HG02852 (cell line): ENCODE measurements at regions not wholly inside any gene's neighbourhood (a gene's known extent, or its start where the extent isn't known, plus 50 kb on each side); places are given as distances from the start of the nearest gene placed in this dataset.
A peak's percentile ranks its signal among the peaks of the same experiment; 100 is the strongest.

Experiments used
- ATAC-seq: cut with Tn5 transposase; IDR thresholded peaks from one replicate; pipeline ENCODE4 v1.9.1; 2021; ENCODE audit warnings: mild to moderate bottlenecking, moderate library complexity; ENCODE audit not compliant: unreplicated experiment

DNA sequence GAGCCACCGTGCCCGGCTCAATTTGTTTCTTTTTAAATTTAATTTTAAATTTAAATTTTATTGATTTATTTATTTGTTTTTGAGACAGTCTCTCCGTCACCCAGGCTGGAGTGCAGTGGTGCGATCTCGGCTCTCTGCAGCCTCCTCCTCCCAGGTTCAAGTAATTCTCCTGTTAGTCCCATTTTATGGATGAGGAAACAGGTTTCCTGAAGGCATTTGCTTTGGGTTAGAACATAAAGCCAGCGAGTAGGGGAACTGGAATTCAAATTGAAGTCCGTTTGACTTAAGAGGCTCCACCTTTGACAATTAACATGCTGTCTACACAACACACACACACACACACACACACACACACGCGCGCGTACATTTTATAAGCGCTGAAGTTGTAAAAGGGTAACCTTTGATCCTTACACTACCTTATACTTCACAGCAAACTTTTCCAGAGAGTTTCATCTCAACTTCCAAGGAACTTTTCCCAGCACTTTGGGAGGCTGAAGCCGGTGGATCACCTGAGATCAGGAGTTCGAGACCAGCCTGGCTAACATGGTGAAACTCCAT lies 232.0 kb downstream of the BCAS1 start:
- no peak for ATAC-seq

GRCh38 chr20:53837126-53837826 lies 233.1 kb downstream of the BCAS1 start:
- ATAC-seq = no peak

- ATAC-seq = no peak
Observed at GRCh38 chr20:53834749-53835148, 235.6 kb downstream of the BCAS1 start.

DNA sequence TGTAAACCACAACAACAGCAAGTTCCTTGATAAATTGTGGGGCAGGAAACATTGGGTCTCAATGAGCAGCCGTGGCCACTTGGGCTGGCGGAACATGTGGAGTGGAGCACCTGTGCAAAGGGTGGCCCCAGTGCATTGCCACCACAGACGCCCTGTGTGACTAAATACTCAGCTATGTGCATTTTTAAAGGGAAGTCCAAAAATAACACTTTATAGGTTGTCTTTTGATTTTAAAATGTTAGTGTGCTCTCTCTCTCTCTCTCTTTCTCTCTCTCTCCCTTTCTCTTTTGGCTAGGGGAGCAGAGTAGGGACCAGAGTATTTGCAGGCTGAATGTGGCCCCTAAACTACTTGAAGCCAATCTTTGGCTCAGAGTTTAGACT lies 236.3 kb downstream of the BCAS1 start:
- ATAC-seq = no peak

GRCh38 chr20:53833333-53834061 lies 236.9 kb downstream of the BCAS1 start:
- ATAC-seq = no peak

- ATAC-seq = no peak
Observed at GRCh38 chr20:53832499-53832898, 237.9 kb downstream of the BCAS1 start.

- no peak for ATAC-seq
Observed at GRCh38 chr20:53831812-53832211, 238.2 kb upstream of the ZNF217 start.

DNA sequence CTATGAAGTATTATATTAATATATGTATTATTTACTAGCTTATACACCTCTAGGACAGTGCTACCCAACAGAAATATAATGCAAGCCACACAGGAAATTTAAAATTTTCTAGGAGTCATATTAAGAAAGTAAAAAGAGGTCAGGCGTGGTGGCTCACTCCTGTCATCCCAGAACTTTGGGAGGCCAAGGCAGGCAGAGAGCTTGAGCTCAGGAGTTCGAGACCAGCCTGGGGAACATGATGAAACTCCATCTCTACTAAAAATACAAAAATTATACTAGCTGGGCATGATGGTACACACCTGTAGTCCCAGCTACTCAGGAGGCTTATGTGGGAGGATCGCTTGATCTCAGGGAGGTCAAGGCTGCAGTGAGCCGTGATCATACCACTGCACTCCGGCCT lies 237.6 kb upstream of the ZNF217 start:
- ATAC-seq = no peak

DNA sequence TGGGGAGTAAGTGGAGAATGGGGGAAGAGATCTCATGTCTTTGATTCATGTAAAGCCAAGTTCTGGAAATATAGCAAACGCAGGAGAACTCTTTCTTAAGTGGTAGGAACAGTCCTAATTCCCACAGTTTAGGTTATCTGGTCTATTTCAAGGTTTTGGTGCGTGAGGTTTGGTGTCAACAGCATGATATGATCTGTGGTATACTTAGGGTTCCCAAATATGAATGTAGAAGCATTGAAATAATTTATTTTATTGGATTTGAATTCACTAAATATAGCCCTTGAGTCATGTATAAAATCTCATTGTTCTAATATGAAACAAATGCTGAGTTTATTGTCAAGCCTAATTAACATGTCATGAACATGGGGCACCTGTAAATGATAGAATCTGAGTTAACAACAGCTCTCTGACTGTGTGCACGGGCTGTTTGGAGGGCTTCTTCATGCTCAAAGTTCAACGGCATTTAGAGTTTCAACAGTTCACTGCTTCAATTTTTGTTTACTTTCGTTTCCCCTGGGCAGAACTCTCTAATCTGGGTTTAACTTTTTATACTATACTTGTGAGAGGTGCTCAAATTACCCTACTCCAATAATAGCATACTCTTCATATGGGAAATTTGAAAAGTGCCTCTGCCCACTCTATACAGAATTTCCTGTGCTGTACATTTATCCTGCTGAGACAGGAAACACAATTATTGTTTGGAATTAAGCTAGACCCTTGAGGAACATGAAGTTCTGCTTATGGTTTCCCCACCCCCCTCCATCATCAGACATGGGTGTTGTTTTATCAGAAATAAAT lies 236.3 kb upstream of the ZNF217 start:
- peak; percentile 37 for ATAC-seq

DNA sequence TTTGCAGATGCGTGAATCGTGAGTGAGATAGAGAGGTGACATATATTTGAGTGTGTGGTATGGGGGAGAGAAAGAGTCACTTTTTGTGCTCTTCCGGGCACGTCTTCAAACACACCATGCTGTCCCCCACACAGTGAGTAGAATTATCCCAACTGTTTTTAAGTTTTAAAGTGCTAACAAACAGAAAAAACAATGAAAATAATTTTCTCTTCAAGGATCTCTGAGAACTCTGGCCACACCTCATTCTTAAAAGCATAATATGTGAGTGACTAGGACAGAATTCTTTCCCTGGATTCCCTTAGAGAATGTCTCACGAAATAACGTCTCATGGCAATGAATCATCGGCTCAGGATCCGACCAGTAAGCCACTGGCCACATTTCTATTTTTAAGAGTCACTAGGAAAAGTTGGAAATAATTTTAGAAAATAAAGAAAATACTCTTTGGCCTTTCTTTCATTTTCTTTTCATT lies 235.7 kb upstream of the ZNF217 start:
- ATAC-seq = no peak

GRCh38 chr20:53828682-53829254 lies 235.1 kb upstream of the ZNF217 start:
- no peak for ATAC-seq

GRCh38 chr20:53828088-53828681 lies 234.5 kb upstream of the ZNF217 start:
- ATAC-seq = no peak

DNA sequence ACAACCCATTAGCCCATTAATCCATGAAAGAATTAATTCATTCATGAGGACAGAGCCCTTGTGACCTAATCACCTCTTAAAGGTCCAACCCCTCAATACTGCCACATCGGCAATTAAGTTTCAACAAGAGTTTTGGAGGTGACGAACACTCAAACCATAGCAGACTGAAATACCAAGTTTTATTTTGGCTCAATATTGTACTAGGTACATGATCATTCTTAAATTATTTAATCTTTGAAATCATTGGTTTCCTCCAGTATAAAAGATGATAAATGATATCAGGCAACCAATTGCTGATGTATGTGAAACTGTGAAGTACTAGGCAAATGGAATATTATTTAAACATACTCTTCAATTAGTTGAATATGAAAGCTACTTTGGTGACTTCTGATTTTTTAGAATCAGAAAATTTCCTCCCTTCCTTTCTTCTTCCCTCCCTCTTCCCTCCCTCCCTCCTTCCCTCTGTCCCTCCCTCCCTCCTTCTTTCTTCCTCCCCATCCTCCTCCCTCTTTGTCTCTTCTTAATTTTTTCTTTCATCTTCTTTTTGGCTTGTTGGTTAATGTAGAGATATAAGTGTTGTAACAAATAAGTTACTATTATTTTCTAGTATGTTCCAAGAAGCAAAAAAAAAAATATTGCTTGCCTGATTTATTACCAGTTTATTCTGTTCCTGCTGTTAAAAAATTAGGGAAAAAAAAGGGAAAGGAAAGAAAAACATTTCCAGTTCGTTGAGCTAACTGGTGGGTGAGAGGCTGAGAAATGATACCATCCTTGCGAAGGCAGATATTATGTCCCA lies 233.9 kb upstream of the ZNF217 start:
- ATAC-seq = no peak

DNA sequence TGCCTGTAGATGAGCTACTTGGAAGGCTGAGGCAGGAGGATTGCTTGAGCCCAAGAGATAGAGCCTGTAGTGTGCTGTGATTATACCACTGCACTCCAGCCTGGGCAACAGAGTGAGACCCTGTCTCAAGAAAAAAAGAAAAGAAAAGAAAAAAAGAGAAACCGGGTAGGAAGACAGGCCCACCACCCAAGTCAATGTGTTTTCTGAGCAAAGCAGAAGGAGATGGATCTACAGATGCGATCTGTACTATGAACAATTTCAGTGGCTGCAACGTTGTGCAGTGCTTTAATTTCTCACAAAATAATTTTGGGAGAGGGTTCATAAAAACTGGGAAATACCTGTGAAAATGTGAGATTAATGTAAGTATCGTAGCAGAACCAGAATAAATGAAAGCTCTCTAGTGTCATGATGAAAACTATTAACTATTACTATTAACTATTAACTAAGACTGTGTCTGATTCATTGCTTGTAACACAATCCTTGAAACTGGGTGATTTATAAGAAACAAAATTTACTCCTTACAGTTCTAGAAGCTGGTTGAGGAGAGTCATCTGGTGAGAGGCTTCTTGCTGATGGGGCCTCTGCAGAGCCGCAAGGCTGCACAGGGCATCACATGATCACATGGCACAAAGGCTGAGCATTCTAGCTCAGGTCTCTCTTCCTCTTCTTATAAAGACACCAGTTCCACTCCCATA lies 233.1 kb upstream of the ZNF217 start:
- ATAC-seq = peak; percentile 68

- no peak for ATAC-seq
Observed at GRCh38 chr20:53826090-53826489, 232.5 kb upstream of the ZNF217 start.

DNA sequence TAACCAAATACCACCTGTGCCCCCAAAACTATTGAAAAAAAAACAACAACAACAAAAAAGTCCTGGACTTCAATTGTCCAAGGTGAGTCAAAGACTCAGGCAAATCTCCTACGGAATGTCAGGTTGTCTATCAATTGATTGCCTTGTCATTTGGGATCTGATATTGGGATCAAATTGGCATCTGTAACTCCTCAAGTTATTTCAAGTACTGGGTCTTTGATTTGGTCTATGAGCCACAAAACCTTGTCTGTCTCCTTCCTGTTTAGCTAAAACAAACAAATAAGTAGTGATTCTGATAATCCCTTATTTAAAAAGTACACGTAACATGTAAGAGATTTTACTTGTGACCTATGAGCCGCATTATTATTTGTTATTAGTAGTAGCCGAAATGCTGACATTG lies 231.6 kb upstream of the ZNF217 start:
- no peak for ATAC-seq

DNA sequence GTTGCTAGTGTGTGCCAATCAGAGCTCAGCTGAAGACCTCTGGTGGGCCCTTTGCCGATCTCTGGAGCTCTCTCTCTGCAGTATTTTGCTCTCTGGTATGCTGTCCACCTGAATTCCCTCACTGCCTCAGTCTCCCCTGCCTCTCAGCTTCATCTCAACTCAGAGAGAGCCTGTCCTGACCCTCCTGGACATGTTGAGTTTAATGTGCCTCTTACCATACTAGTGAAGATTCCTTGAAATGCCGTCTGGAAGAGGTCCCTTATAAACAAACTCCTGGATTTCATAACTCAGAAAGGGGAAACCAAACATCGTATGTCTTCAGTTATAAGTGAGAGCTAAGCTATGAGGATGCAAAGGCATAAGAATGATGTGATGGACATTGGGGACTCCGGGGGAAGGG lies 231.1 kb upstream of the ZNF217 start:
- ATAC-seq = no peak

DNA sequence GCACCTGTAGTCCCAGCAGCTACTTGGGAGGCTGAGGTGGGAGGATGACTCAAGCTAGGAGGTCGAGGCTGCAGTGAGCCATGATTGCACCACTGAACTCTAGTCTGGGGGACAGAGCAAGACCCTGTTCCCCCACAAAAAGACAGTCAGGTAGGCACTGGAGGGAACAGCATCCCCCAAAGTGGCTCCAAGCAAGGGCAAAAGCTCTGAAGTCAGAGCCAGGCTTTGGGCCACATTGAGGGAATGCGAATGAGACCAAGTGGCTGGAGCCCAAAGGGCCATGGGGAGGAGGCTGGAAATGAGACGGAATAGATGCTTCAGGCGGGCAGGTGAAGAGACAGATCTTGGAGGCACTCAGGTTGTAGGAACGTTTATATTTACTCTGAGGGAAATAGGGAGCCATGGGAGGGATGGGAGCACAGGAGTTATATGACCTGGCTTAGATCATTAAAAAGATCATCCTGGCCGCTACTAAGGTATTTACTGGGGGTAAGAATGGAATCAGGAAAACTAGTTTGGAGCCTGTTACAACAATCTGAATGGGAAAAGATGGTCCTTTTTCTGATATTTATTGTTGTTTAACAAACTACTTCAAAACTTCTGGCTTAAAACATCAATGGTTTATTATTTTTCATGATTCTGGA lies 229.6 kb upstream of the ZNF217 start:
- no peak for ATAC-seq

GRCh38 chr20:53822534-53822933 lies 228.9 kb upstream of the ZNF217 start:
- ATAC-seq = no peak
